ENCODE measurements at regions not wholly inside any gene's neighbourhood (a gene's known extent, or its start where the extent isn't known, plus 50 kb on each side); places are given as distances from the start of the nearest gene placed in this dataset.

DNA sequence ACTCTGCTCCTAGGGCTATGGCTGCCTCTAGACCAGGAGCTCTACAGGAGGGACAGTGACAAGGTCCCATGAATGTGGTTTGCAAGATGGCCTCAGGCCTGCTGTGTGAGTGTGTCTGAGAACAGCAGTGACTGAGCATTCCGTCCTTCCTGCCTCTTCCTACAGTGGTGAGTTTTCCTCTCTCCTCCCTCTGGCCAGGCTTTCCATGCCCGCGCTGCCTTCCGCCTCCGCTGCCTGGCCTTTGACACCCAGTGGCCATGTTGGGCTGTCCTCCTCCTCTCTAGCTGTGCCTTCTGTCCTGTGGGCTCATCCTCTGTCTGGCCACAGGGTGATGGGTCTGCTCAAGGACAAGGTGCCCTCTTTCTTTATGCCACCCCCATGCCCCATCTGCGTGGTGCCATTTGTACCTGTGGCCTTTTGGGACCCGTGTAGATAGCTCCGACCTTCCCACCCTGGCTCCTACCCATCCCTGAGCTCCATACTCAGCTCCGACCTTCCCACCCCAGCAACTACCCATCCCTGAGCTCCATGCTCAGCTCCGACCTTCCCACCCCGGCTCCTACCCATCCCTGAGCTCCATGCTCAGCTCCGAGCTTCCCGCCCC lies 970.4 kb downstream of the BRD1 start:
- intact Hi-C loops (cut with DNase I) = no loop called here

DNA sequence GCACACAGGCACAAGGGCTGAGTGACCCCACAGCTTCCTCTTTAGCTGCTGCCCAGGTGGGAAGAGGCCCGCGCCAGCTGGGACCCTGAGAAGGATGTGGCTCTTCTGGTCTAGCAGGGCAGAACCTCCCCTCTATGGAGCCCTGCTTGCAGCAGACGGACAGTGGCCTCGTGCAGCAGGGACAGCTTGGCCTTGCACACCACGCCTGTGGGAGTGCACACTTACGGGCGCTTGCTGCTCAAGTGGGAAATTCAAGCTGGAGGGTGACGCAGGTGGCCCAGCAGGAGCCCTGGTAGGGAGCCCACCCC lies 971.4 kb downstream of the BRD1 start:
- peak; percentile 46 for DNase-seq (ENCODE audit: low spot score)
- intact Hi-C loops (cut with DNase I) = no loop called here

More for the DNA sequence above, 970.4 kb downstream of the BRD1 start:
- no peak for DNase-seq (ENCODE audit: low spot score)

DNA sequence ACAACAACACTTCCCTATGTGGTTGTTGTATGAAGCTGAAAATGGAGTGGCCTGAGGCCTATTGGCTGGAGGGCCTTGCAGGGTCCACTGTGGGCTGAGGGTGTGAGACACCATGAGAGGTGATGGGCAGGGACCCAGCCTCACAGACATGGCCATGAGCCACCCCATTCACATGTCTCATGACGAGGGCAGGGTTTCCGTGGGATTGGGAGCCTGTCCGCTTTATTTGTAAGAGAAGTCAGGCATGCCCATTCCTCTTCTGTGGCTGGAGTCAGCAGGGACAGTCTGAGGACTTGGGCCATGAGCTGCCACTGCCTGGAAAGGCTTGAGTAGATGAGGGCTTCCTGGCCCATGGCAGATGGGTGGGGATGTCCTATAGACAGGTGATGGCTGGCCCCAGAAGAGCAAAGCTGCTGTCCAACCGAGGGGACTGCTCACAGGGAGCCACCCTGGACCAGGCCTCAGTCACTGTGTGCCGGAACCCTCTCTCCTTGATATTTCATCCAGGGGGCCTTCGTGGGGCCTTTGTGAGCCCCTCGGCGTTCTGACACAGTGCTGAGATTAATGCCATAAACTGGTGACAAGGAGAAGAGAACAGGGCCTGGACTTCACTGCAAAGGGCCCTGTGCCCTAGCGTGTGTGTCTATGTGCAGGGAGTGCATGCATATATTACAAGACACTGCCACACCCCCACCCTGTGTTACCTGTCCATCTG lies 971.9 kb downstream of the BRD1 start:
- intact Hi-C loops (cut with DNase I) = no loop called here
- DNase-seq (ENCODE audit: low spot score) = no peak

DNA sequence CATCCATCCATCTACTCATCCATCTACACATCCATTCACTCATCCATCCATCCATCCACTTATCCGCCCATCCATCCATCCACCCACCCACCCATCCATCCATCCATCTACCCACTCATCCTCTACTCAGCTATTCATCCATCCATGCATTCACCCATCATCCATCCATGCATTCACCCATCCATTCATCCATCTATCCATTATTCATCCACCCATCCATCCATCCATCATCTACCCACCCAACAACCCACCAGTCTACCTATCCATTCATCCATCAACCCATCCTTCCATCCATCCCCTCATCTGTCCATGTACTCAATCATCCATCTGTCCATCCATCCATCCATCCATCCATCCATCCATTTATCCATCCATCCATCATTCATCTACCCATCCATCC lies 972.7 kb downstream of the BRD1 start:
- intact Hi-C loops (cut with DNase I) = no loop called here
- DNase-seq (ENCODE audit: low spot score) = no peak

DNA sequence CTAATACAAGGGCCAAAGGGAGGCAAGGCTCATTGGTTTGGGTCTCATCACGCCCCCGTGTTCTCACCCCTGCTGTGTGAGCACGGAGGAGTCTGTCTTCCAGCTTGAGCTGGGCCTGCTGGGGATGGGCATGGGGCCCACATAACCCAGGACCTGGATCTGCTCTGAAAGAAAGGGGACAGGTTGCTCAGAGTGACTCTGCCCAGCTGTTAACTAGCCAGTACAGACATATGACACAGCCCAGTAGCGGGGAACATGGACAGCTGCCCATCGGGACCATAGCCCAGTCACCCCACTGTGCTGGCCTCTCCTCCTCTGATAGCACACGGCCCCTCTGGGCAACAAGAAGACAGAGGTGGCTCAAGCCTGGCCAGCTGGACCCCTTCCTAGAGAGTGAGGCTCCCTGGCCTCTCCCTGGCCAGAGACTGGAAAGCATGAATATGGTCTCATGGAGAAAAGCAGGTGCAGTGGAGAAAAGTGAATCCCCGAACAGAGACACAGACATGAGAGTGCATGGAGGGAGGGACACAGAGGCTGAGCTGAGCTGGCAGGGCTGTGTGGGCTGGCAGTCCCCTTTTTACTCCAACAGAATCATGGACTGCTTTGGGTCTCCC lies 973.9 kb downstream of the BRD1 start:
- intact Hi-C loops (cut with DNase I) = no loop called here
- DNase-seq (ENCODE audit: low spot score) = peak; percentile 58

DNA sequence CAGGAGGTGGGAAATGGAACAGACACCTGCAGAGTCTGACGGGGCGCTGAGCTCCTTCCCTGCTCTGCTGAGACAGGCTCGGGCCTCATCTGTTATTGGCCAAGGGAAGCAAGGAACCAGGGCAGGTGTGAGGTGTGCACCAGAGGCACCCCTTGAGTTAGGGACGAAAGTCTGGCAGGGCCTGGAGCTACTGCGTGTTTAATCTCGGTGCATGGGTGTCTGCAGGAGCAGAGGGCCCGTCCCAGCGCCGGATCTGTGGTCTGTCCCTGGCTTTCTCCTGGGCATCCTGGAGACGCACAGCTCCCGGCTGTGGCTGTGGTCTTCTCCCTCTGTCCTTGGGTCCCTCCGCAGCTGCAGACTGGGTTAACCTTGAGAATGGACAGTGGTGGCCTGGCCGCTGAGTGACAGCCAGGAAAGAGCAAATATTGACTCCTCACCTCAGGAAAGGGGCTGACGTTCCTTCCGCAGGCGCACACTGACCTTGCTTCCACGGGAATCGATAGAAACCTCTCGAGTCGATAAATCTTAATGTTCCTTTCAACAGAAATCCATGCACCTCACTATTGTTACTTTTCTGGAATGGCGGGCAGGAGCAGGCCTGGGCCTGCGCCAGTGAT lies 975.6 kb downstream of the BRD1 start:
- DNase-seq (ENCODE audit: low spot score) = peak; percentile 72
- intact Hi-C loops (cut with DNase I) = loop anchor here in 1 of 2 donors (1.0 kb wide), 1 partner anchor 30 kb away; no protein-coding TSS in a partner anchor

DNA sequence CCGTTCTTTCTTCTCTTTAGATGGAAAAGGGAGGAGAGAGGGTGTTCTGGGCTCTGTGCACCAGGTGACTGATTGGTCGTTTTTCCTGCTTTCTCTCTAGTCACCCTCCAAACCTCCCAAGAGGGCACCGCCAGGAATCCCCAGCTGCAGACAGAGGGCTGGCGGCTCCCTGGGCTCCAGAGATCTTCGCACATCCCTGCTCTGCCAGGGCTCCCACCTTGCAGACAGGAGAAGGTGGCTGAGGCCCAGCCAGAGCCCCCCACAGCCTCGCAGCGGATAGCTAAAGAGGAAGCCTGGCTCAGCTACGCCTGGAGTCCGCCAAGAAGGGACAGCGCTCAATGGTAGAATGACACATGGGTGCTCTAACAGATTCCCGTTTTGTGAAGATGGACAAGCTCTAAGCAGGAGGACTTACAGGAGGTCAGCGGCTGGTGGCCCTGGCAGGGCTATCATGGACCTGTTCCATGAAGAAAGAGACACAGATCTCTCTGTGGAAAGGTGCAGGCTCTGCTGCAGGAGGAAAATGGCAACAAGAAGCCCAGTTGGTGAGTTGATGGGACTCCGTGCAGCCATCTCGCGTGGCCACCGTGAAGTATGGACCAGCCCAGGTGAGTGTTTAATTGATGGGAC lies 976.9 kb downstream of the BRD1 start:
- DNase-seq (ENCODE audit: low spot score) = peak; percentile 64
- intact Hi-C loops (cut with DNase I) = loop anchor here in 1 of 2 donors (1.0 kb wide), 1 partner anchor 32 kb away; no protein-coding TSS in a partner anchor

DNA sequence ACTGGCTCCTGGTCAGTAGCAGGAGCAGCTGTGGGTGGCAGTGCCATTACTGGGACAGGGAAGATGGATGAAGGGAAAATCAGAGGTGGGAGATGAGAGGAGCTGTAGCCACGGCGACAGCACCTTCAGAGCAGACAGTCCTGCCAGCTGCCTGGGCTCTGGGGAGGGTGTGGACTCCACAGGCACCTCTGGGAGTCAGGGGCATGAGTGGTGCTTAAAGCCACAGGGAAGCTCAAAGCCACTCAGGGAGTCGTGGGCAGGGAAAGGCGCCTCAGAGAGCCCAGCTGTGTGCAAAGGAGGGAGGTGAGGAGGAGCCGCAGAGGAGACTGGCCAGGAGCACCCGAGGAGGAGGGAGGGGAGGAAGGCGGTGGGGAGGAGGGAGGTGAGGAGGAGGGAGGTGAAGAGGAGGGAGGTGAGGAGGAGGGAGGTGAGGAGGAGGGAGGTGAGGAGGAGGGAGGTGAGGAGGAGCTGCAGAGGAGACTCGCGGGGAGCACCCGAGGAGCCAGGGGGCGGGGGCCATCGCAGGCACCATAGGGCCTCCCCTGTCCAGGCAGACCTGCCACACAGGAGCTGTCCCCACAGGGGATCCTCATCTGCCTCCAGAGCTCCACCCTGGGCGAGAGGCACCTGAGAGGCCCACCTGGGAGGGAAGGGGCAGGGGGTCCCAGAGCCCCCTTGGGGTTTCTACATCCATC lies 977.6 kb downstream of the BRD1 start:
- peak; percentile 77 for DNase-seq (ENCODE audit: low spot score)
- intact Hi-C loops (cut with DNase I) = no loop called here

DNA sequence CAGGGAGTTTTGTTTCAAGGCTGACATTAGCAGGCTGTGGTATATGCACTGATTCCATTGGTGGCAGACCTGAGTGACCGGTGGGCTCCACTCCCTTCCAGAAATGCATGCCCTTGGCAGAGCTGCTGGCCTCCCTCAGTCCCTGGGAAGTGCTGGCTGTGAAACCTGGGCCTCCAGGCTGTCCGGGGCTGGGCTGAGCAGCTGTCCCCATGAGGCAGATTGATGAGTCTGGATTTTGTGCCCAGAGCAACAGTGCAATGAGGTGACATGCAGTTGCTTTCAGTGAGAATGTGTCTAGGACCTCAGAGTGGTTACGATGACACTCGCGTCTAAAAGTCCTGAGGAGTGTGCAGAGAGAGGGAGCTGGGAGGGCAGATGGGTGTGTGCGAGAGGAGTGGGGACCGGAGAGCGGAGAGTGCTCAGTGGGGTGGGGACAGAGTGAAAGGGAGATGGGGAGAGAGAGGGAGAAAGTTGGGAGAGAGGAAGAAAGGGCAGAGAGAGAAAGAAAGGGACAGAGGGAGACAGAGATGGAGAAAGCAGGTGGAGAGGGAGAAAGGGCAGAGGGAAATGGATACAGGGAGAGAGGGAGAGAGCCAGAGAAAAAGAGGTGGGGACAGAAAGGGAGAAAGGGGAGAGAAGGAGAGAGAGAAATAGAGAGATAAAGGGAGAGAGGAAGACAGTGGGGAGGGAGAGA lies 978.3 kb downstream of the BRD1 start:
- DNase-seq (ENCODE audit: low spot score) = peak; percentile 62
- intact Hi-C loops (cut with DNase I) = no loop called here

DNA sequence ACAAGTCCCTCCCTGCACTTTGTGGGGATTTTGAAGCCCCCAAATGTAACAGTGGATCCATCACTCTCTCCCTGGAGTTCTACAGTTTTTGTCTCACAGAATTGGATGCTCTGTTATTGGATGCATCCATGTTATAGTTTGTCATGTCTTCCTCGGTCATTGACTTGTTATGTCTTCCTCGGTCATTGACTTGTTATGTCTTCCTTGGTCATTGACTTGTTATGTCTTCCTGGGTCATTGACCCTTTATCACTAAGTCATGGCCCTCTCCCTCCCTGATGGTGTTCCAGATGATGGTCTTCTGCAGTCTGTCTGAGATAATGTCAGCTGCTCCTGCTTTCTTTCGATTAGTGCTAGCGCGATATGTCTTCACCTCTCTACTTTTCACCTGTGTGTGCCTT lies 981.5 kb downstream of the BRD1 start:
- DNase-seq (ENCODE audit: low spot score) = no peak

DNA sequence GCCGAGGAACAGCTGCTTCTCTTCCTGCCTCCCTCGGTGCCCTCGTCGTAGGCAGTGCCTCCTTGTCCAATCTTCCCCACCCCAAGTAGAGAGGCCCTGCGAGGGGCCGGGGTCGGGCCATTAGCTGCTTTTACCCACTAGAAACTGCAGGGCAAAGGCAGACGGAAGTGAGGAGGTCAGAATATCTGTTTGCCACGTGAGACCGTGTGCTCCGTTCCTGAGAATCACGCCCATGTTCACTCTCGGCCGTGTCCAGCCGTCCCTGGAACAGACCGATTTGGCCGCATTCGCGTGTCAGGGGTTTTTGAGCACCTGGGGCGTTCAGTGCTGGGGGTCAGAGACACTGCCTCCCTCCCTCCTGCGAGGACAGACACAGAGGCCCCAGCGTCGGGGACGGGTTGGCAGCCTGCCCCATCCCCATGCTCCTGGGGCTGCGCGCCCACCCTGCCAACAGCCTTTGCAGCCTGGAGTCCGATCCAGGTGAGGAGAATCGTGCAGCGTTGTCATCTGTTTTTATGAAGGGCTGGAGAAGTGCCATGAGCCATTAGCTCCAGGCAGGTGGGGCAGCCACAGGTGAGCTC lies 982.2 kb downstream of the BRD1 start:
- intact Hi-C loops (cut with DNase I) = no loop called here
- DNase-seq (ENCODE audit: low spot score) = peak; percentile 64

More for the DNA sequence above, 981.5 kb downstream of the BRD1 start:
- intact Hi-C loops (cut with DNase I) = no loop called here

DNA sequence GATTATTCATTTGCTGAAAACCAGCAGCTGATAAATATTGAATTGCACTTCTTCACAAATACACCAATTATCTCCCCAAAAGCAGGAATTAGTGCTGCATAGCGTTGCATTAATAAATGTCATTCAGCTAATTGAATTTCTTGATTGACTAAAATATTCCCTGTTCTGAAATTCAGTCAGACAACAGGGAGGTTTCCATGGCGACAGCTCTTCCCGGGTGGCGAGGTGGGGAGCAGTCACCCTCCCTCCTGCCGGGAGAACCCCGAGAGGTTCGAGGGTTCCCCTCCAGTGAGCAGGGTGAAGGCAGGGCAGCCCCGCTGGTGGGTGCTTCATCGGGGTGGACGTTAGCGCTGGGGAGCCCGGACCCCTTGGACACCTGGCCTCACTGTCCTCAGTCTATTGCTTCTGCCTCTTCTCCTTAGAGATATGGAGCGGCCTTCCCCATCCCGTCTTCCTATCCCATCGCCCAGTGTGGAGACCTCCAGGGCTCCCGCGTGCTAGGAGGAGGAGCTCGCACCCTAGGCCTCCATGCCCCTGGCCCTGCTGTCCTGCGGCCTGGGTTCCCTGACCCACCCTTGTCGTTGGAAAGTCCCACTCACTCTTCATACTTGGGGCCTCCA lies 983.5 kb downstream of the BRD1 start:
- DNase-seq (ENCODE audit: low spot score) = peak; percentile 76
- intact Hi-C loops (cut with DNase I) = no loop called here

DNA sequence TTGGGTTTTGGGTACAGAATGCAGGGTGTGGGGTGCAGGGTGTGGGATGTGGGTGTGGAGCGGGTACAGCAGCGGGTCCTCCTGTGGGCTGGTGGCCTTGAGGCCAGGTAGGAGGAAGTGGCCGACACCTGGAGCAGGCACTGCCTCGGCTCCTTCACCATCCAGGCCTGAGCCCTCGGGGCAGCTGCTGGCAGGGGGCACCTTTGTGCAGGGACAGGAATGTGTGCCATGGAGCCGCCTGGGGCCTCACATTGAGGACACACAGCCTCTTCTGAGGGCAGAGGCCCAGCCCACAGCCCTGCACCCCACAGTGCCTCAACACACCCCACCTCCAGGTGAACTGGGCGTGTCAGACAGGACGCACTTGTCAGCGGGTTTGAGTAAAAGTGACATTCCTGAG lies 984.0 kb downstream of the BRD1 start:
- DNase-seq (ENCODE audit: low spot score) = peak; percentile 76
- intact Hi-C loops (cut with DNase I) = no loop called here

DNA sequence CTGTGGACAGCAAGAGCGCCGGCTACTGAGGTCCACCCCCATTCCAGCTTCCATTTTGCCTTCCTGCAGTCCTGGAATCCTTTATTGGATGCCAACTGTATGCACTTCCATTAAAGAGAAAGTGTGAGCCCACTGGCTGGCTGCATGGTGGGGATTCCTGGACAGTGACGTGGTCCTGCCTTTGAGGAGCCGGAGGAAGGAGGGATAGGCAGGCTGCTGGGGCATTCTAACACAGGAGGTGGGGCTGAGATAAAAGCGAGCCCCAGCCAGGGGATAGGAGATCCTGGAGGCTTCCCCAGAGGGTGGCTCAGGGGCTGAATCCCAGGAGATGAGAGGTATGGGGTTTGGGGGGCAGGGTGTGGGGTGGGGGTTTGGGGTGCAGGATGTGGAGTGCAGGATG lies 984.7 kb downstream of the BRD1 start:
- DNase-seq (ENCODE audit: low spot score) = peak; percentile 49
- intact Hi-C loops (cut with DNase I) = no loop called here

DNA sequence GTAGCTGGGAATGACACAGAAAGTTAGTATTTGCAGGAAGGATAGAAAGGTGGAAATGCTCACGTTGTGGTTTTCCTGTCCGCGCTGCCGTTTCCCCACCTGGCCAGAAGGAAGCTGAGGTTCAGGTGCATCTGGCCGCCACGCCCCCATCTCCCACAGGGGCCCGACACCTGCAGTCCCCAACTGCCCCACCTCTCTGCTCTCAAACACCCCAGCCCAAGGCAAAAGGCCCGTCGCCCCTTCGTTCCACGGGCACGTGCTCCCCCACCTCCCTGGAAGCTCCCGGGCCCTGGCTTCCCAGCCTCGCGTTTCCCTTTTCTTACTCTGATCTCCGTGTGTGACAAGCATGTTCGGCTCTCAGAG lies 985.1 kb downstream of the BRD1 start:
- DNase-seq (ENCODE audit: low spot score) = peak; percentile 68
- intact Hi-C loops (cut with DNase I) = no loop called here

DNA sequence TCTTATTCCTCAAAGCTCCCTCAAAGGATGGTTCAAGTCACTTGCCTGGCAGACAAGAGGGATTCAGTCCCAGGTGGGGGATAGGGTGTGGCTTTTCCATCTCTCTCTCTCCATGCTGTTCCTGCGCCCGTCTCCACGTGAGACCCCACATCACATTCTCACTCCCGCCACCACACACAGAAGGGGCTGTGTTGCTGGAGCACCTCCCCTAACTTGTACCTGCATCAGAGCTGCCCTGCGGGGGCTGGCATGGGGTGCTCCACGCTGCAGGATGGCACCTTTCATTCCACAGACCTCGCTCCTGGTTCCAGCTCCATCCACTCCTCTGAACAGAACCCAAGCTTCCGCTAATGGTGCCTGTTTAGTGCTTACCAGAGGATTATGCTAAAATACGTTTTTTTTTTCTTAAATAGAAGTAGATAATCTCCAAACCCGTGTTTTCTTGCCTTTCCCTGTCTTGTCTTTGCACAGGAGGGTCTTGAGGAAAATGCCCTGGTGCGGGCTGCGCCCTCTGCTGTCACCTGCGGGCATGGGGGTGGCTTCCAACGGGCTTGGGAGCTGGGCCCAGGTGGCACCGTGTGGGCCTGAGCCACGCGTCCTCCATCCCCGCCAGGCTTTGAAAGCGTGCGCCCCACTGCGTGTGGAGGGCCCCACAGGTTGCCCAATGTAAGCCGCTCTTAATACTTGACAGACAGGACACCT lies 985.6 kb downstream of the BRD1 start:
- peak; percentile 67 for DNase-seq (ENCODE audit: low spot score)
- intact Hi-C loops (cut with DNase I) = no loop called here

DNA sequence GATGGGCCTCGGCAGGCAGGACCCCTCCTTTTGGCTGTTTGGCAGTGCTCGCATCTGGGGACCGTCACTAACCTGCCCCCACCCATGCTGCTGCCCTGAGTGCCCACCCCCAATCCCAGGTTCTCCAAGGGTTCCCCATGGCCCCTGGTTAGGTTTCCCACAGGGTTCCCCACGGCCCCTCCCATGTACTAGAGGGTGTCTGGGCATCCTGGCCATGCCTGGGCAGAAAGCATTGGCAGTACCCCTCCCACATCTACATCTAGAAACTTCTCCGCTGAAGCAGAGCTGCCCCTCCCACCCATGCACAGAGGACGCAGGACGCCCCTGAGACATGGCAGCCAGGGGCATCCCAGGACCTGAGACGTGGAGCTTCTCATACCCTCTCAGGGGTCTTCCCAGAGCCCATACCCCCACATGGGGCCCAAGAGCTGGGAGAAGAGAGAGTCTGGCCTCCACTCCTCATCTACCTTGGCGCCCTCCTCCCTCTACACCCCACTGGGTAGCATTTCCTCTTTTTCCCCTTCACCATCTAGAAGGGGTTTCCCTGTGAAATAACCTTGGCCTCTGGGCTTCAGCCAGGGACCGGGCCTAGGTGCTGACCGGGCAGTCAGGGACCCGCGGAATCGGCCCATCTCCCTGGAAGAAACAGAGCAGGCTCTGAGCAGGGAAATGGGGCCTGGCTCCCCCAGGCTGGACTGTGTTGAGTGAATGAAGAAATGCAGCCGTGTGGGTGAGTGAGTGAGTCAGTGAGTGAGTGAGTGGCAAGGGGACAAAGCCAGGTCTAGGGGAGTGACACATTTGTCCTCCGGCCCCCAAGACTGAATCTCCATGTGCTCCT lies 987.3 kb downstream of the BRD1 start:
- peak; percentile 62 for DNase-seq (ENCODE audit: low spot score)
- intact Hi-C loops (cut with DNase I) = no loop called here
